ENCODE measurements at regions not wholly inside any gene's neighbourhood (a gene's known extent, or its start where the extent isn't known, plus 50 kb on each side); places are given as distances from the start of the nearest gene placed in this dataset.

GRCh38 chr14:98172243-98172778, 1099.7 kb downstream of the BCL11B start:
- Histone ChIP-seq H3K4me1 (replicated peaks) (no peaks in the 10 kb centered on the region), H3K9me3 (no peaks in the 10 kb centered on the region), H3K36me3 (no peaks in the 10 kb centered on the region), H3K27me3 (replicated peaks; ENCODE audit: insufficient read depth) (no peaks in the 10 kb centered on the region), H3K4me3 (no peak overlapping the region), H3K27ac (no peak overlapping the region)
- WGBS, result 93% methylated on average over 5 of the region's 5 CpGs
- intact Hi-C loops (cut with DNase I), result no loop called here
- TF ChIP-seq CTCF (IDR thresholded peaks at IDR 0.05), result no peak
- TF ChIP-seq POLR2AphosphoS5 (IDR thresholded peaks at IDR 0.05), result no peak
- no peak for TF ChIP-seq POLR2A (IDR thresholded peaks at IDR 0.05)
- no peak for DNase-seq (ENCODE audit: low spot score)

GRCh38 chr14:98173305-98173704, 1098.7 kb downstream of the BCL11B start:
- H3K4me3 ChIP-seq, result no peak overlapping the region
- DNase-seq (ENCODE audit: low spot score), result no peak
- TF ChIP-seq CTCF (IDR thresholded peaks at IDR 0.05) (no peak), POLR2AphosphoS5 (IDR thresholded peaks at IDR 0.05) (no peak), POLR2A (IDR thresholded peaks at IDR 0.05) (no peak)
- intact Hi-C loops (cut with DNase I), result no loop called here
- no peaks in the 10 kb centered on the region for H3K27me3 ChIP-seq (replicated peaks; ENCODE audit: insufficient read depth)
- H3K9me3 ChIP-seq, result no peaks in the 10 kb centered on the region
- WGBS, result 80% methylated on average over 7 of the region's 7 CpGs
- no peaks in the 10 kb centered on the region for H3K36me3 ChIP-seq
- no peak overlapping the region for H3K27ac ChIP-seq
- no peaks in the 10 kb centered on the region for H3K4me1 ChIP-seq (replicated peaks)

GRCh38 chr14:98174041-98174440, 1098.0 kb downstream of the BCL11B start:
- DNase-seq (ENCODE audit: low spot score), result no peak
- no peaks in the 10 kb centered on the region for H3K9me3 ChIP-seq
- TF ChIP-seq POLR2A (IDR thresholded peaks at IDR 0.05), result no peak
- TF ChIP-seq POLR2AphosphoS5 (IDR thresholded peaks at IDR 0.05), result no peak
- TF ChIP-seq CTCF (IDR thresholded peaks at IDR 0.05), result no peak
- no peaks in the 10 kb centered on the region for H3K4me1 ChIP-seq (replicated peaks)
- WGBS, result 92% methylated on average over 2 of the region's 2 CpGs
- H3K36me3 ChIP-seq, result no peaks in the 10 kb centered on the region
- intact Hi-C loops (cut with DNase I), result no loop called here
- H3K27me3 ChIP-seq (replicated peaks; ENCODE audit: insufficient read depth), result no peaks in the 10 kb centered on the region
- H3K27ac ChIP-seq, result no peak overlapping the region
- no peak overlapping the region for H3K4me3 ChIP-seq

GRCh38 chr14:98175436-98175835, 1096.6 kb downstream of the BCL11B start:
- intact Hi-C loops (cut with DNase I), result no loop called here
- WGBS, result 95% methylated on average over 4 of the region's 4 CpGs

More at GRCh38 chr14:98175436-98175835, 1096.6 kb downstream of the BCL11B start:
- Histone ChIP-seq H3K36me3 (no peaks in the 10 kb centered on the region), H3K4me1 (replicated peaks) (no peaks in the 10 kb centered on the region), H3K9me3 (no peaks in the 10 kb centered on the region), H3K27ac (no peak overlapping the region), H3K27me3 (replicated peaks; ENCODE audit: insufficient read depth) (no peaks in the 10 kb centered on the region), H3K4me3 (no peak overlapping the region)
- DNase-seq (ENCODE audit: low spot score), result no peak
- TF ChIP-seq POLR2A (IDR thresholded peaks at IDR 0.05), result no peak
- no peak for TF ChIP-seq CTCF (IDR thresholded peaks at IDR 0.05)
- no peak for TF ChIP-seq POLR2AphosphoS5 (IDR thresholded peaks at IDR 0.05)

Measured in prostate gland (tissue), 2 donors.